Endothelial cell of umbilical vein (primary cell): ENCODE measurements at regions not wholly inside any gene's neighbourhood (a gene's known extent, or its start where the extent isn't known, plus 50 kb on each side); places are given as distances from the start of the nearest gene placed in this dataset.

Experiments used
- MYC ChIP-seq: IDR thresholded peaks from one replicate; pipeline ENCODE4 v1.6.1; 2011; ENCODE audit warnings: mild to moderate bottlenecking, low read depth, low read length
- TF ChIP-seq, protein P1 (sequence below), 2 donors: IDR thresholded peaks; 1 replicate in 1 of 2; 2 replicates in 1 of 2; pipeline ENCODE4 v1.5.1; 2011; ENCODE audit warnings: low read length in 2 of 2, mild to moderate bottlenecking in 2 of 2, moderate library complexity in 2 of 2, control low read depth in 1 of 2, inconsistent platforms in 1 of 2, low read depth in 1 of 2; ENCODE audit not compliant: insufficient read depth in 1 of 2; ENCODE audit errors: extremely low read depth in 1 of 2

DNA sequence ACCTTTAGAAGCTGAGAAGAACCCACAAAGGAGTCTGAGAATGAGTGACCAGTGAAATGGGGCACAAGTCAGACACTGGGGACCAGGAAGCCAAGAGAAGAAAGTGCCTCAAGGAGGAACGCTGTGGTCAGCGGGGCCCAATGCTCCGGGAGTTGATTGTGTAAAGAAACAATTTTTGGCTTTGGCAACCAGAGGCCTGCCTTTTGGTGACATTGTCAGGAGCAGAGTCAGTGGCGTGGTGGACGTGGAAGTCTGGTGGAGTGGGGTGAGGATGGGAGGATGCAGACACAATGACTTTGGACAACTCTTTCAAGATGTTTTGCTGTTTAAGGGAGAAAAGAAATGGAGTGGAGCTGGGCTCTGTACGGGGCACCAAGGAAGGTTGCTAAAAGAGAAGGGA is 100.2 kb upstream of the SEC11C start:
- TF ChIP-seq, protein P1, sequence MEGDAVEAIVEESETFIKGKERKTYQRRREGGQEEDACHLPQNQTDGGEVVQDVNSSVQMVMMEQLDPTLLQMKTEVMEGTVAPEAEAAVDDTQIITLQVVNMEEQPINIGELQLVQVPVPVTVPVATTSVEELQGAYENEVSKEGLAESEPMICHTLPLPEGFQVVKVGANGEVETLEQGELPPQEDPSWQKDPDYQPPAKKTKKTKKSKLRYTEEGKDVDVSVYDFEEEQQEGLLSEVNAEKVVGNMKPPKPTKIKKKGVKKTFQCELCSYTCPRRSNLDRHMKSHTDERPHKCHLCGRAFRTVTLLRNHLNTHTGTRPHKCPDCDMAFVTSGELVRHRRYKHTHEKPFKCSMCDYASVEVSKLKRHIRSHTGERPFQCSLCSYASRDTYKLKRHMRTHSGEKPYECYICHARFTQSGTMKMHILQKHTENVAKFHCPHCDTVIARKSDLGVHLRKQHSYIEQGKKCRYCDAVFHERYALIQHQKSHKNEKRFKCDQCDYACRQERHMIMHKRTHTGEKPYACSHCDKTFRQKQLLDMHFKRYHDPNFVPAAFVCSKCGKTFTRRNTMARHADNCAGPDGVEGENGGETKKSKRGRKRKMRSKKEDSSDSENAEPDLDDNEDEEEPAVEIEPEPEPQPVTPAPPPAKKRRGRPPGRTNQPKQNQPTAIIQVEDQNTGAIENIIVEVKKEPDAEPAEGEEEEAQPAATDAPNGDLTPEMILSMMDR (IDR thresholded peaks at IDR 0.05; ENCODE audit: extremely low read depth in 1 of 2, insufficient read depth in 1 of 2, low read depth in 1 of 2, low read length in 2 of 2) = no peak
- no peak for TF ChIP-seq MYC
